ENCODE measurements at regions not wholly inside any gene's neighbourhood (a gene's known extent, or its start where the extent isn't known, plus 50 kb on each side); places are given as distances from the start of the nearest gene placed in this dataset.
"Not testable (repeated sequence)": the region's sequence is repeated elsewhere in the genome, so short reads cannot be mapped to it uniquely, and the experiment has no call there.

- DNase-seq = not testable (repeated sequence)
Measured at GRCh38 chr15:24324096-24324495, 351.5 kb upstream of the NPAP1 start.

GRCh38 chr15:24326513-24326912 is 349.1 kb upstream of the NPAP1 start:
- not testable (repeated sequence) for DNase-seq

- not testable (repeated sequence) for DNase-seq
Measured at GRCh38 chr15:24331964-24332363, 343.6 kb upstream of the NPAP1 start.

- DNase-seq = peak; percentile 7
Measured at GRCh38 chr15:24341876-24342275, 333.7 kb upstream of the NPAP1 start.

- DNase-seq = not testable (repeated sequence)
Measured at GRCh38 chr15:24352777-24353176, 322.8 kb upstream of the NPAP1 start.

- not testable (repeated sequence) for DNase-seq
Measured at GRCh38 chr15:24381103-24381502, 294.5 kb upstream of the NPAP1 start.

GRCh38 chr15:24385258-24385657 is 290.3 kb upstream of the NPAP1 start:
- not testable (repeated sequence) for DNase-seq

GRCh38 chr15:24394303-24394702 is 281.3 kb upstream of the NPAP1 start:
- no peak for DNase-seq

GRCh38 chr15:24412649-24413048 is 262.9 kb upstream of the NPAP1 start:
- DNase-seq = not testable (repeated sequence)

GRCh38 chr15:24426286-24427054 is 249.1 kb upstream of the NPAP1 start:
- DNase-seq = not testable (repeated sequence)

- DNase-seq = not testable (repeated sequence)
Measured at GRCh38 chr15:24427055-24427400, 248.5 kb upstream of the NPAP1 start.

GRCh38 chr15:24435075-24435820 is 240.3 kb upstream of the NPAP1 start:
- DNase-seq = not testable (repeated sequence)

GRCh38 chr15:24437270-24437669 is 238.3 kb upstream of the NPAP1 start:
- DNase-seq = not testable (repeated sequence)

GRCh38 chr15:24437735-24438134 is 237.8 kb upstream of the NPAP1 start:
- DNase-seq = not testable (repeated sequence)

- not testable (repeated sequence) for DNase-seq
Measured at GRCh38 chr15:24477107-24478025, 198.2 kb upstream of the NPAP1 start.

- DNase-seq = not testable (repeated sequence)
Measured at GRCh38 chr15:24485885-24486567, 189.5 kb upstream of the NPAP1 start.

GRCh38 chr15:24488164-24488907 is 187.2 kb upstream of the NPAP1 start:
- DNase-seq = not testable (repeated sequence)

- not testable (repeated sequence) for DNase-seq
Measured at GRCh38 chr15:24505216-24505615, 170.4 kb upstream of the NPAP1 start.

GRCh38 chr15:24509714-24510113 is 165.9 kb upstream of the NPAP1 start:
- DNase-seq = not testable (repeated sequence)

GRCh38 chr15:24511598-24511997 is 164.0 kb upstream of the NPAP1 start:
- DNase-seq = not testable (repeated sequence)

- DNase-seq = not testable (repeated sequence)
Measured at GRCh38 chr15:24518772-24519171, 156.8 kb upstream of the NPAP1 start.
